Esophagus muscularis mucosa (tissue), 3 donors: ENCODE measurements at regions not wholly inside any gene's neighbourhood (a gene's known extent, or its start where the extent isn't known, plus 50 kb on each side); places are given as distances from the start of the nearest gene placed in this dataset.

Experiments used
- CTCF ChIP-seq, 3 experiments: fragments of 200-600 bp in 2 of 3; fragments of 450-650 bp in 1 of 3; sonication (generic) in 2 of 3; IDR thresholded peaks; one replicate each; pipeline ENCODE4 v1.5.1; 2017 to 2019; ENCODE audit warnings: antibody characterized with exemption in 3 of 3, mild to moderate bottlenecking in 2 of 3, moderate library complexity in 1 of 3
- POLR2AphosphoS5 ChIP-seq, 2 donors: sonication (generic); formaldehyde crosslinking; IDR thresholded peaks; one replicate each; pipeline ENCODE4 v1.6.1; 2017; ENCODE audit warnings: antibody characterized with exemption in 2 of 2

- TF ChIP-seq CTCF (IDR thresholded peaks at IDR 0.05) (no peak), POLR2AphosphoS5 (IDR thresholded peaks at IDR 0.05) (peak; percentile 47 to 84)
These were observed 480.5 kb upstream of the ZMIZ1 start for GRCh38 chr10:78588194-78588811.
